Adrenal gland (tissue), 9 donors: ENCODE measurements at regions not wholly inside any gene's neighbourhood (a gene's known extent, or its start where the extent isn't known, plus 50 kb on each side); places are given as distances from the start of the nearest gene placed in this dataset.

Source experiments
- DNase-seq, 7 donors: peaks; one replicate each; pipeline ENCODE4 v3.0.0-alpha.2; 2019 to 2020
- H3K27ac ChIP-seq, 5 donors: fragments of 200-600 bp; sonication (generic) in 4 of 5; 1 replicate in 3 of 5; 2 replicates in 2 of 5; pipeline versions ENCODE4 v1.5.1 to v1.8.0; 2016 to 2020; ENCODE audit warnings: mild to moderate bottlenecking in 1 of 5
- H3K27me3 ChIP-seq: fragments of 200-600 bp; 2 replicates; pipeline ENCODE4 v1.8.0; 2021
- H3K36me3 ChIP-seq, 2 donors: fragments of 200-600 bp; replicated peaks in 1 of 2; 1 replicate in 1 of 2; 2 replicates in 1 of 2; pipeline versions ENCODE4 v1.5.1 to v1.8.0; 2018 to 2022
- H3K4me1 ChIP-seq, 2 donors: fragments of 200-600 bp; replicated peaks in 1 of 2; 1 replicate in 1 of 2; 2 replicates in 1 of 2; pipeline versions ENCODE4 v1.5.1 to v1.8.0; 2018 to 2021
- H3K4me3 ChIP-seq, 4 donors: fragments of 200-600 bp; sonication (generic) in 3 of 4; one replicate each; pipeline ENCODE4 v1.5.1; 2016 to 2018
- H3K9me3 ChIP-seq, 3 donors: fragments of 200-600 bp; sonication (generic) in 1 of 3; replicated peaks in 1 of 3; 1 replicate in 2 of 3; 2 replicates in 1 of 3; pipeline versions ENCODE4 v1.5.1 to v1.8.0; 2016 to 2021
- CTCF ChIP-seq, 6 experiments: fragments of 450-650 bp in 4 of 6; fragments of 200-600 bp in 2 of 6; sonication (generic) in 1 of 6; IDR thresholded peaks; 1 replicate in 5 of 6; 2 replicates in 1 of 6; pipeline versions ENCODE4 v1.5.1 to v1.8.0; 2016 to 2021; ENCODE audit warnings: antibody characterized with exemption in 6 of 6, mild to moderate bottlenecking in 2 of 6, moderate library complexity in 1 of 6
- POLR2A ChIP-seq, 2 donors: fragments of 450-650 bp; IDR thresholded peaks; one replicate each; pipeline ENCODE4 v1.6.1; 2017; ENCODE audit warnings: antibody characterized with exemption in 2 of 2, mild to moderate bottlenecking in 2 of 2, moderate library complexity in 1 of 2
- WGBS, 4 donors: extraction: QIAGEN DNeasy Blood & Tissue Kit in 2 of 4; methylation state at CpG; one replicate each; pipeline versions ENCODE4 v1.1.5 to v1.1.7; 2013 to 2017; 5-methylcytosine and 5-hydroxymethylcytosine counted together
- intact Hi-C, 2 donors: fragments of 100-400 bp; cut with DNase I; formaldehyde crosslinking; loops; one replicate each; pipeline versions ENCODE4 v1.14.1 to v1.15.0; 2022 to 2023
- donor health status: healthy with polysubstance abuse.
- donor health status: Bipolar disorder and iron deficiency.
- donor health status: DM: yes; HTN: yes; CAD: no.
- donor health status: DM: no; HTN: no; CAD: no.
- donor health status: DM: no; HTN: no; CAD: no.

- intact Hi-C loops: no loop called here
- no peaks in the 10 kb centered on the region for H3K9me3 ChIP-seq
- DNase-seq: peak in 1 of 7 donors; percentile 51
- 71 to 83% (median 75%) methylated on average over 2 of the region's 2 CpGs for WGBS, 4 donors
- no peak overlapping the region for H3K27ac ChIP-seq
- H3K4me1 ChIP-seq: no peaks in the 10 kb centered on the region
- no peaks in the 10 kb centered on the region for H3K36me3 ChIP-seq
- H3K27me3 ChIP-seq: no peaks in the 10 kb centered on the region
- H3K4me3 ChIP-seq: no peak overlapping the region
- TF ChIP-seq POLR2A (IDR thresholded peaks at IDR 0.05) (no peak), CTCF (IDR thresholded peaks at IDR 0.05) (no peak)
Observed at GRCh38 chr21:18049461-18049860, 195.2 kb upstream of the CHODL start.

GRCh38 chr21:18041012-18041411 lies 203.6 kb upstream of the CHODL start:
- Histone ChIP-seq H3K27me3 (no peaks in the 10 kb centered on the region), H3K4me1 (no peaks in the 10 kb centered on the region), H3K27ac (no peak overlapping the region), H3K4me3 (no peak overlapping the region), H3K36me3 (no peaks in the 10 kb centered on the region), H3K9me3 (no peaks in the 10 kb centered on the region)
- WGBS, 4 donors: 13 to 20% (median 16%) methylated on average over 3 of the region's 3 CpGs
- TF ChIP-seq CTCF (IDR thresholded peaks at IDR 0.05) (peak in 4 of 6 experiments; percentile 4 to 46 (median 36)), POLR2A (IDR thresholded peaks at IDR 0.05) (no peak)
- intact Hi-C loops: no loop called here
- DNase-seq: peak in 2 of 7 donors; percentile 6 to 8

- TF ChIP-seq POLR2A (IDR thresholded peaks at IDR 0.05) (no peak), CTCF (IDR thresholded peaks at IDR 0.05) (no peak)
- no peak for DNase-seq
- H3K9me3 ChIP-seq: no peaks in the 10 kb centered on the region
- H3K27me3 ChIP-seq: no peaks in the 10 kb centered on the region
- WGBS, 4 donors: 67 to 69% (median 67%) methylated on average over 3 to 4 of the region's 4 CpGs
- H3K4me1 ChIP-seq: no peaks in the 10 kb centered on the region
- no peak overlapping the region for H3K4me3 ChIP-seq
- no peaks in the 10 kb centered on the region for H3K36me3 ChIP-seq
- intact Hi-C loops: no loop called here
- no peak overlapping the region for H3K27ac ChIP-seq
Observed at GRCh38 chr21:18030248-18030647, 211.1 kb upstream of the C21orf91 start.

GRCh38 chr21:18026359-18026758 lies 207.2 kb upstream of the C21orf91 start:
- no peak for TF ChIP-seq POLR2A (IDR thresholded peaks at IDR 0.05)
- no peak for TF ChIP-seq CTCF (IDR thresholded peaks at IDR 0.05)
- no peaks in the 10 kb centered on the region for H3K27me3 ChIP-seq
- no peaks in the 10 kb centered on the region for H3K4me1 ChIP-seq
- 0% methylated on average over 1 of the region's 1 CpG for WGBS, 4 donors
- H3K4me3 ChIP-seq: no peak overlapping the region
- H3K36me3 ChIP-seq: no peaks in the 10 kb centered on the region
- no peak overlapping the region for H3K27ac ChIP-seq
- DNase-seq: no peak
- no peaks in the 10 kb centered on the region for H3K9me3 ChIP-seq
- intact Hi-C loops: no loop called here
